OCI-LY3 (cell line): ENCODE measurements at regions not wholly inside any gene's neighbourhood (a gene's known extent, or its start where the extent isn't known, plus 50 kb on each side); places are given as distances from the start of the nearest gene placed in this dataset.

Experiments used
- CTCF ChIP-seq: fragments of 200-600, 300-600 bp; sonication (generic); IDR thresholded peaks from 2 replicates; pipeline ENCODE4 v1.5.1; 2014; ENCODE audit warnings: antibody characterized with exemption, low read length, low read depth
- EZH2phosphoT487 ChIP-seq: fragments of 200-600 bp; shearing (Covaris generic); IDR thresholded peaks from 2 replicates; pipeline ENCODE4 v1.6.1; 2018; ENCODE audit warnings: antibody characterized with exemption, mixed run types, low read depth

GRCh38 chr13:47826471-47826870, 174.6 kb downstream of the SUCLA2 start:
- TF ChIP-seq CTCF (no peak), EZH2phosphoT487 (no peak)
